HepG2 (cell line): ENCODE measurements at regions not wholly inside any gene's neighbourhood (a gene's known extent, or its start where the extent isn't known, plus 50 kb on each side); places are given as distances from the start of the nearest gene placed in this dataset.

Experiments used
- FOSL2 ChIP-seq: sonication (generic); formaldehyde crosslinking; IDR thresholded peaks from 2 replicates; pipeline ENCODE4 v1.4.0; 2020; ENCODE audit warnings: missing genetic modification reagents
- POLR2A ChIP-seq, 2 experiments: IDR thresholded peaks; 2 replicates each; pipeline ENCODE4 v1.6.1; 2011; ENCODE audit warnings: low read depth in 2 of 2, low read length in 2 of 2, mild to moderate bottlenecking in 1 of 2, moderate library complexity in 1 of 2; ENCODE audit not compliant: insufficient read depth in 1 of 2
- POLR2AphosphoS5 ChIP-seq: IDR thresholded peaks from 2 replicates; pipeline ENCODE4 v1.6.1; 2012; ENCODE audit warnings: low read depth, low read length
- SAFB2 ChIP-seq: sonication (generic); formaldehyde crosslinking; IDR thresholded peaks from 2 replicates; pipeline ENCODE4 v1.5.1; 2020; ENCODE audit warnings: missing genetic modification reagents, low read depth, mild to moderate bottlenecking, borderline replicate concordance
- SIN3B ChIP-seq: fragments of 150-350 bp; IDR thresholded peaks from 2 replicates; pipeline ENCODE4 v1.6.1; 2014; ENCODE audit warnings: low read length
- ZNF614 ChIP-seq: IDR thresholded peaks from 2 replicates; pipeline ENCODE4 v1.6.1; 2018; ENCODE audit warnings: missing biosample characterization, missing genetic modification reagents, inconsistent platforms, borderline replicate concordance
- TF ChIP-seq, protein P1 (sequence below): IDR thresholded peaks from 2 replicates; pipeline ENCODE4 v1.6.1; 2016
- TF ChIP-seq, protein P2 (sequence below): sonication (generic); formaldehyde crosslinking; IDR thresholded peaks from 2 replicates; pipeline ENCODE4 v1.9.0; 2022; ENCODE audit warnings: missing genetic modification reagents, mild to moderate bottlenecking, borderline replicate concordance
- TF ChIP-seq, protein P3 (sequence below): sonication (generic); formaldehyde crosslinking; IDR thresholded peaks from 2 replicates; pipeline ENCODE4 v1.5.0; 2020; ENCODE audit warnings: mild to moderate bottlenecking, missing genetic modification reagents, moderate library complexity

DNA sequence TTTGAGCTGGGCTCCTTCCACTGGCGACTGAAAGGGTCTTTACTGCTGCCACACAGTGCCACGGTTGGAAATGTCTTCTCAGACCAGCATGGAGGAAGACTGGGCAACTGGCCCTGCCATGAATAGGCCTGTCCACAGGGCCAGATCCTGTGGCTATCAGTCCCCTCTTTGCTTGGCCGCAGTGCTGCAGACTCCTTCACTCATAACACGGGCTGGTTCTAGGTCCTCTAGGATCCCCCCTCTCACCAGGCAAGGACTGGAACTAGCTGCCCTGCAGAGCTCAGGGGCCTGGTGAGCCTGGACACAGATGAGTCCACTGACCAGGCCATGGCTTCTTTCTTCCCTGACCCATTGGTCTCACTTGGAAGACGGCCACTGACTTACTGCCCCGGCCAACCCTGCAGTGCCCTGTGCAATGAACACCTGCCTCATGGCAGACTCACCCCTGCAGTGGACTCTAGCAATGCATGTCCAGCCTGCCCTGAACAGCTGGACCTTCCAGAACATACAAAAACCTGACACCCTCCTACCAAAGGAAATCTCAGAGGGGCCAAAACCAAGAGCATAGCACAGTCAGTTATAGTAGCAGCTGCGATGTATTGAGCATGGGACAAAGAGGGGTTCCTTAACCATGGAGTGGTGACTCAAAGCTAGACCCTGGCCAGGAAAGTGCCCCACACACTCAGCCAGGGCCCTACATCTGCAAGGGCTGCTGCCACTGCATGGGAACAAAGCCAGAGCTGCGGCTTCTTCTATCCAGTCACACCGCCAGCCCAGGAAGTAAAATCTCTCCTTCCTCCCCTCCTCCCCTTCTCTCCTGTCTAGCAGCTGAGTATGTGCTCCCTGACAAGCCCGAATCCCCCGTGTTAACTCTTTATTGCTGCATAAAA lies 72.1 kb upstream of the ITGA11 start:
- TF ChIP-seq SAFB2: no peak
- no peak for TF ChIP-seq FOSL2 (CRISPR knock-in tag)
- no peak for TF ChIP-seq POLR2A (IDR thresholded peaks at IDR 0.05; ENCODE audit: insufficient read depth in 1 of 2, low read depth in 2 of 2, low read length in 2 of 2)
- TF ChIP-seq ZNF614 (CRISPR knock-in tag): no peak
- TF ChIP-seq SIN3B: no peak
- TF ChIP-seq, protein P1, sequence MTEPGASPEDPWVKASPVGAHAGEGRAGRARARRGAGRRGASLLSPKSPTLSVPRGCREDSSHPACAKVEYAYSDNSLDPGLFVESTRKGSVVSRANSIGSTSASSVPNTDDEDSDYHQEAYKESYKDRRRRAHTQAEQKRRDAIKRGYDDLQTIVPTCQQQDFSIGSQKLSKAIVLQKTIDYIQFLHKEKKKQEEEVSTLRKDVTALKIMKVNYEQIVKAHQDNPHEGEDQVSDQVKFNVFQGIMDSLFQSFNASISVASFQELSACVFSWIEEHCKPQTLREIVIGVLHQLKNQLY (CRISPR knock-in tag): no peak
- no peak for TF ChIP-seq POLR2AphosphoS5
- TF ChIP-seq, protein P2, sequence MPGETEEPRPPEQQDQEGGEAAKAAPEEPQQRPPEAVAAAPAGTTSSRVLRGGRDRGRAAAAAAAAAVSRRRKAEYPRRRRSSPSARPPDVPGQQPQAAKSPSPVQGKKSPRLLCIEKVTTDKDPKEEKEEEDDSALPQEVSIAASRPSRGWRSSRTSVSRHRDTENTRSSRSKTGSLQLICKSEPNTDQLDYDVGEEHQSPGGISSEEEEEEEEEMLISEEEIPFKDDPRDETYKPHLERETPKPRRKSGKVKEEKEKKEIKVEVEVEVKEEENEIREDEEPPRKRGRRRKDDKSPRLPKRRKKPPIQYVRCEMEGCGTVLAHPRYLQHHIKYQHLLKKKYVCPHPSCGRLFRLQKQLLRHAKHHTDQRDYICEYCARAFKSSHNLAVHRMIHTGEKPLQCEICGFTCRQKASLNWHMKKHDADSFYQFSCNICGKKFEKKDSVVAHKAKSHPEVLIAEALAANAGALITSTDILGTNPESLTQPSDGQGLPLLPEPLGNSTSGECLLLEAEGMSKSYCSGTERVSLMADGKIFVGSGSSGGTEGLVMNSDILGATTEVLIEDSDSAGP (CRISPR knock-in tag): no peak
- TF ChIP-seq, protein P3, sequence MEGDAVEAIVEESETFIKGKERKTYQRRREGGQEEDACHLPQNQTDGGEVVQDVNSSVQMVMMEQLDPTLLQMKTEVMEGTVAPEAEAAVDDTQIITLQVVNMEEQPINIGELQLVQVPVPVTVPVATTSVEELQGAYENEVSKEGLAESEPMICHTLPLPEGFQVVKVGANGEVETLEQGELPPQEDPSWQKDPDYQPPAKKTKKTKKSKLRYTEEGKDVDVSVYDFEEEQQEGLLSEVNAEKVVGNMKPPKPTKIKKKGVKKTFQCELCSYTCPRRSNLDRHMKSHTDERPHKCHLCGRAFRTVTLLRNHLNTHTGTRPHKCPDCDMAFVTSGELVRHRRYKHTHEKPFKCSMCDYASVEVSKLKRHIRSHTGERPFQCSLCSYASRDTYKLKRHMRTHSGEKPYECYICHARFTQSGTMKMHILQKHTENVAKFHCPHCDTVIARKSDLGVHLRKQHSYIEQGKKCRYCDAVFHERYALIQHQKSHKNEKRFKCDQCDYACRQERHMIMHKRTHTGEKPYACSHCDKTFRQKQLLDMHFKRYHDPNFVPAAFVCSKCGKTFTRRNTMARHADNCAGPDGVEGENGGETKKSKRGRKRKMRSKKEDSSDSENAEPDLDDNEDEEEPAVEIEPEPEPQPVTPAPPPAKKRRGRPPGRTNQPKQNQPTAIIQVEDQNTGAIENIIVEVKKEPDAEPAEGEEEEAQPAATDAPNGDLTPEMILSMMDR (CRISPR knock-in tag): no peak
